K562 (cell line): ENCODE measurements at regions not wholly inside any gene's neighbourhood (a gene's known extent, or its start where the extent isn't known, plus 50 kb on each side); places are given as distances from the start of the nearest gene placed in this dataset.

Experiments
- ATAC-seq: fragments of 200-7000 bp; cut with Tn5 transposase; 3 replicates; pipeline ENCODE4 v1.9.1; 2020; ENCODE audit warnings: moderate library complexity
- BruUV-seq: library from RNA; stranded (reverse); fragments of 400-500 nt; replicated peaks from 2 replicates; lab custom pipeline; 2021; lab: Mats Ljungman, UMichigan
- CTCF ChIA-PET: fragments of 300-600 bp; formaldehyde crosslinking; extraction: SDS; loops from one replicate; lab custom pipeline; 2021; ENCODE audit warnings: low intra/inter-chr PET ratio; lab: Yijun Ruan, JAX
- POLR2A ChIA-PET: fragments of 300-600, 350-650 bp; sonication (Branson Sonifier 250); formaldehyde crosslinking; extraction: SDS; loops from one replicate; lab custom pipeline; 2021; ENCODE audit warnings: antibody characterized with exemption, inconsistent platforms; lab: Yijun Ruan, JAX
- DNase-seq, 4 experiments: peaks; one replicate each; pipeline versions ENCODE4 v3.0.0 to v3.0.0-alpha.2; 2011 to 2018; ENCODE audit warnings: low spot score in 3 of 4, mixed read lengths in 3 of 4; ENCODE audit errors: extremely low read depth in 1 of 4
- FAIRE-seq: peaks from 2 replicates; lab custom pipeline; 2011; peaks lifted over from hg19 to GRCh38; lab: Jason Lieb, UNC
- H2AFZ ChIP-seq: 2 replicates; pipeline ENCODE4 v1.6.0; 2011; ENCODE audit warnings: low read depth, low read length, control low read depth, inconsistent platforms
- H3K27ac ChIP-seq: fragments of 200-600 bp; 3 replicates; pipeline ENCODE4 v1.8.0; 2011; ENCODE audit warnings: low read depth, mild to moderate bottlenecking, control low read depth, inconsistent platforms, low read length, moderate library complexity, mixed read lengths; ENCODE audit errors: extremely low read depth
- H3K27me3 ChIP-seq, 2 experiments: fragments of 300-600 bp in 1 of 2; 2 replicates in 1 of 2; 3 replicates in 1 of 2; pipeline versions ENCODE4 v1.6.0 to v1.8.0; 2011; ENCODE audit warnings: inconsistent platforms in 2 of 2, low read length in 2 of 2, mild to moderate bottlenecking in 1 of 2, mixed read lengths in 1 of 2, moderate library complexity in 1 of 2; ENCODE audit not compliant: control insufficient read depth in 2 of 2, insufficient read depth in 2 of 2
- H3K36me3 ChIP-seq: fragments of 300-600 bp; 3 replicates; pipeline ENCODE4 v1.8.0; 2011; ENCODE audit warnings: mild to moderate bottlenecking, low read length, inconsistent platforms; ENCODE audit not compliant: control insufficient read depth, insufficient read depth
- H3K4me1 ChIP-seq, 2 experiments: fragments of 200-600 bp in 1 of 2; replicated peaks in 1 of 2; 2 replicates in 1 of 2; 3 replicates in 1 of 2; pipeline versions ENCODE4 v1.5.1 to v1.8.0; 2011; ENCODE audit warnings: inconsistent platforms in 2 of 2, low read length in 2 of 2, mild to moderate bottlenecking in 1 of 2, mixed read lengths in 1 of 2, moderate library complexity in 1 of 2; ENCODE audit not compliant: control insufficient read depth in 2 of 2, insufficient read depth in 2 of 2
- H3K4me2 ChIP-seq: 2 replicates; pipeline ENCODE4 v1.6.1; 2011; ENCODE audit warnings: low read length, control low read depth, inconsistent platforms, mixed read lengths; ENCODE audit not compliant: insufficient read depth
- H3K4me3 ChIP-seq: fragments of 200-600 bp; sonication (generic), shearing (Covaris generic); 2 replicates; pipeline ENCODE4 v1.5.1; 2016; ENCODE audit warnings: control low read depth, inconsistent platforms
- H3K79me2 ChIP-seq: fragments of 200-600 bp; 3 replicates; pipeline ENCODE4 v1.8.0; 2011; ENCODE audit warnings: low read length, inconsistent platforms; ENCODE audit not compliant: control insufficient read depth, insufficient read depth
- H3K9ac ChIP-seq, 2 experiments: 2 replicates each; pipeline versions ENCODE4 v1.6.0 to v1.6.1; 2011; ENCODE audit warnings: low read depth in 2 of 2, low read length in 2 of 2, control low read depth in 1 of 2, inconsistent platforms in 1 of 2, mild to moderate bottlenecking in 1 of 2, mixed read lengths in 1 of 2; ENCODE audit not compliant: insufficient read depth in 1 of 2
- H3K9me1 ChIP-seq: one replicate; pipeline ENCODE4 v1.6.0; 2011; ENCODE audit warnings: inconsistent platforms, mild to moderate bottlenecking, low read length, moderate library complexity; ENCODE audit not compliant: control insufficient read depth, insufficient read depth
- H3K9me3 ChIP-seq: replicated peaks from 2 replicates; pipeline ENCODE4 v1.5.1; 2011; ENCODE audit warnings: low read depth, low read length, inconsistent platforms; ENCODE audit not compliant: control insufficient read depth, insufficient read depth
- H4K20me1 ChIP-seq: replicated peaks from 2 replicates; pipeline ENCODE4 v1.6.1; 2011; ENCODE audit warnings: low read length, inconsistent platforms, mixed read lengths; ENCODE audit not compliant: control insufficient read depth, insufficient read depth
- C11orf30 ChIP-seq: fragments of 450-650 bp; IDR thresholded peaks from 2 replicates; pipeline ENCODE4 v1.6.1; 2016; ENCODE audit warnings: low read depth, mild to moderate bottlenecking
- MAFG ChIP-seq: fragments of 450-650 bp; conservative IDR thresholded peaks from 2 replicates; pipeline ENCODE4 v1.6.1; 2016; ENCODE audit warnings: missing genetic modification characterization, missing compliant biosample characterization
- NFIC ChIP-seq: fragments of 450-650 bp; IDR thresholded peaks from 2 replicates; pipeline ENCODE4 v1.6.1; 2017; ENCODE audit warnings: mild to moderate bottlenecking, inconsistent platforms
- RCOR1 ChIP-seq, 2 experiments: IDR thresholded peaks; 2 replicates each; pipeline ENCODE4 v1.6.1; 2012; ENCODE audit warnings: low read depth in 2 of 2, low read length in 2 of 2, borderline replicate concordance in 1 of 2, improper control_type of control experiment in 1 of 2
- ZNF311 ChIP-seq: fragments of 250-450 bp; sonication (Bioruptor Pico); IDR thresholded peaks from 2 replicates; pipeline ENCODE4 v1.4.0; 2020; ENCODE audit warnings: mild to moderate bottlenecking, moderate library complexity
- ZNF316 ChIP-seq: fragments of 450-650 bp; IDR thresholded peaks from 2 replicates; pipeline ENCODE4 v1.6.1; 2016
- WGBS: fragments of 100-300 bp; shearing (Covaris generic); methylation state at CpG from one replicate; pipeline ENCODE4 v1.1.6; 2016; ENCODE audit warnings: low coverage, mixed read lengths; ENCODE audit not compliant: insufficient coverage; ENCODE audit errors: missing lambda C conversion rate; 5-methylcytosine and 5-hydroxymethylcytosine counted together
- in situ Hi-C: fragments of 300-500 bp; cut with MboI; formaldehyde crosslinking; loops from 4 replicates; pipeline ENCODE4 v1.15.0; 2018; ENCODE audit warnings: inconsistent platforms, mixed read lengths
- intact Hi-C: fragments of 100-400 bp; cut with micrococcal nuclease; formaldehyde crosslinking; loops from 2 replicates; pipeline ENCODE4 v1.14.2; 2022
- TF ChIP-seq, protein P1 (sequence below): fragments of 450-650 bp; IDR thresholded peaks from 2 replicates; pipeline ENCODE4 v1.6.1; 2017; ENCODE audit warnings: antibody characterized with exemption
- TF ChIP-seq, protein P2 (sequence below): sonication (generic); formaldehyde crosslinking; IDR thresholded peaks from 2 replicates; pipeline ENCODE4 v1.9.0; 2022; ENCODE audit warnings: mild to moderate bottlenecking, missing genetic modification reagents

- TF ChIP-seq, protein P1, sequence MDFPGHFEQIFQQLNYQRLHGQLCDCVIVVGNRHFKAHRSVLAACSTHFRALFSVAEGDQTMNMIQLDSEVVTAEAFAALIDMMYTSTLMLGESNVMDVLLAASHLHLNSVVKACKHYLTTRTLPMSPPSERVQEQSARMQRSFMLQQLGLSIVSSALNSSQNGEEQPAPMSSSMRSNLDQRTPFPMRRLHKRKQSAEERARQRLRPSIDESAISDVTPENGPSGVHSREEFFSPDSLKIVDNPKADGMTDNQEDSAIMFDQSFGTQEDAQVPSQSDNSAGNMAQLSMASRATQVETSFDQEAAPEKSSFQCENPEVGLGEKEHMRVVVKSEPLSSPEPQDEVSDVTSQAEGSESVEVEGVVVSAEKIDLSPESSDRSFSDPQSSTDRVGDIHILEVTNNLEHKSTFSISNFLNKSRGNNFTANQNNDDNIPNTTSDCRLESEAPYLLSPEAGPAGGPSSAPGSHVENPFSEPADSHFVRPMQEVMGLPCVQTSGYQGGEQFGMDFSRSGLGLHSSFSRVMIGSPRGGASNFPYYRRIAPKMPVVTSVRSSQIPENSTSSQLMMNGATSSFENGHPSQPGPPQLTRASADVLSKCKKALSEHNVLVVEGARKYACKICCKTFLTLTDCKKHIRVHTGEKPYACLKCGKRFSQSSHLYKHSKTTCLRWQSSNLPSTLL: no peak
- 0 out of 2 replicates have a peak, but pooled peaks have one; percentile 25 for TF ChIP-seq ZNF311
These were observed 59.6 kb upstream of the ZEB2 start (continued) for GRCh38 chr2:144579556-144579955.

- H3K9me3 ChIP-seq: no peaks in the 10 kb centered on the region
- H3K4me1 ChIP-seq: peaks cover 0 to 34% of the 10 kb centered on the region in 2 experiments; a peak in 4 of 5 replicates
- H3K4me3 ChIP-seq: no peak overlapping the region
- ChIA-PET POLR2A (no interaction called here), CTCF (no interaction called here)
- WGBS: 67% methylated on average over 3 of the region's 3 CpGs
- no peak overlapping the region for H3K27ac ChIP-seq
- DNase-seq (peak in 1 of 4 experiments; percentile 29), ATAC-seq (no peak), FAIRE-seq (no peak)
- H2AFZ ChIP-seq: no peak overlapping the region
- H3K27me3 ChIP-seq: no peaks in the 10 kb centered on the region
- no peaks in the 10 kb centered on the region for H4K20me1 ChIP-seq
- no peak overlapping the region for H3K9ac ChIP-seq
- peak; percentile 75 for TF ChIP-seq C11orf30
- TF ChIP-seq NFIC: peak; percentile 66
- TF ChIP-seq, protein P2, sequence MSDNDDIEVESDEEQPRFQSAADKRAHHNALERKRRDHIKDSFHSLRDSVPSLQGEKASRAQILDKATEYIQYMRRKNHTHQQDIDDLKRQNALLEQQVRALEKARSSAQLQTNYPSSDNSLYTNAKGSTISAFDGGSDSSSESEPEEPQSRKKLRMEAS (CRISPR knock-in tag): no peak
- 0 out of 4 replicates have a peak, but pooled peaks of 1 of the 2 experiments have one; percentile 38 for TF ChIP-seq RCOR1 (IDR thresholded peaks at IDR 0.05; ENCODE audit: borderline replicate concordance in 1 of 2, low read depth in 2 of 2, low read length in 2 of 2)
- TF ChIP-seq MAFG (tag): peak; percentile 45; the same call in 1 of the 2 replicates
- peak; percentile 90 for TF ChIP-seq ZNF316
- H3K4me2 ChIP-seq: no peak overlapping the region
- H3K36me3 ChIP-seq: no peaks in the 10 kb centered on the region
- in situ Hi-C loops: no loop called here
- intact Hi-C loops: no loop called here
- H3K9me1 ChIP-seq: peaks cover 3% of the 10 kb centered on the region
- H3K79me2 ChIP-seq: no peaks in the 10 kb centered on the region; the same call in 2 of the 3 replicates
- BruUV-seq: no TSS peak
These were observed 58.2 kb upstream of the ZEB2 start for GRCh38 chr2:144578099-144578498.
